ENCODE measurements at regions not wholly inside any gene's neighbourhood (a gene's known extent, or its start where the extent isn't known, plus 50 kb on each side); places are given as distances from the start of the nearest gene placed in this dataset.
A peak's percentile ranks its signal among the peaks of the same experiment; 100 is the strongest.

- Histone ChIP-seq H3K4me1 (ENCODE audit: control insufficient read depth in 1 of 2, insufficient read depth in 2 of 2, low read length in 2 of 2) (no peaks in the 10 kb centered on the region), H3K27ac (ENCODE audit: low read depth, low read length) (no peak overlapping the region), H3K4me3 (ENCODE audit: low read depth in 1 of 2, low read length in 2 of 2) (no peak overlapping the region), H3K9ac (ENCODE audit: low read depth in 1 of 2, low read length in 2 of 2) (no peak overlapping the region), H3K9me3 (ENCODE audit: control insufficient read depth in 1 of 2, low read length in 2 of 2) (no peaks in the 10 kb centered on the region), H3K36me3 (ENCODE audit: control insufficient read depth in 1 of 2, insufficient read depth in 2 of 2, low read length in 2 of 2) (no peaks in the 10 kb centered on the region), H3K27me3 (ENCODE audit: control insufficient read depth in 1 of 2, insufficient read depth in 2 of 2, low read length in 2 of 2) (no peaks in the 10 kb centered on the region)
Measured at GRCh38 chr20:19090332-19090731, 122.1 kb upstream of the SLC24A3 start.

- Histone ChIP-seq H3K9me3 (ENCODE audit: control insufficient read depth in 1 of 2, low read length in 2 of 2) (no peaks in the 10 kb centered on the region), H3K4me3 (ENCODE audit: low read depth in 1 of 2, low read length in 2 of 2) (no peak overlapping the region), H3K27ac (ENCODE audit: low read depth, low read length) (no peak overlapping the region), H3K36me3 (ENCODE audit: control insufficient read depth in 1 of 2, insufficient read depth in 2 of 2, low read length in 2 of 2) (no peaks in the 10 kb centered on the region), H3K27me3 (ENCODE audit: control insufficient read depth in 1 of 2, insufficient read depth in 2 of 2, low read length in 2 of 2) (no peaks in the 10 kb centered on the region), H3K4me1 (ENCODE audit: control insufficient read depth in 1 of 2, insufficient read depth in 2 of 2, low read length in 2 of 2) (peaks cover 20 to 22% of the 10 kb centered on the region in 2 donors), H3K9ac (ENCODE audit: low read depth in 1 of 2, low read length in 2 of 2) (no peak overlapping the region)
Measured at GRCh38 chr20:19094959-19095541, 117.4 kb upstream of the SLC24A3 start.

- H3K4me3 ChIP-seq (ENCODE audit: low read depth in 1 of 2, low read length in 2 of 2) = no peak overlapping the region
- no peaks in the 10 kb centered on the region for H3K36me3 ChIP-seq (ENCODE audit: control insufficient read depth in 1 of 2, insufficient read depth in 2 of 2, low read length in 2 of 2)
- H3K27me3 ChIP-seq (ENCODE audit: control insufficient read depth in 1 of 2, insufficient read depth in 2 of 2, low read length in 2 of 2) = no peaks in the 10 kb centered on the region
- no peak overlapping the region for H3K9ac ChIP-seq (ENCODE audit: low read depth in 1 of 2, low read length in 2 of 2)
- no peak overlapping the region for H3K27ac ChIP-seq (ENCODE audit: low read depth, low read length)
- no peaks in the 10 kb centered on the region for H3K9me3 ChIP-seq (ENCODE audit: control insufficient read depth in 1 of 2, low read length in 2 of 2)
- H3K4me1 ChIP-seq (ENCODE audit: control insufficient read depth in 1 of 2, insufficient read depth in 2 of 2, low read length in 2 of 2) = peaks cover 27 to 29% of the 10 kb centered on the region in 2 donors
Measured at GRCh38 chr20:19095762-19096161, 116.7 kb upstream of the SLC24A3 start.

GRCh38 chr20:19096843-19097242 is 115.6 kb upstream of the SLC24A3 start:
- no peaks in the 10 kb centered on the region for H3K27me3 ChIP-seq (ENCODE audit: control insufficient read depth in 1 of 2, insufficient read depth in 2 of 2, low read length in 2 of 2)
- H3K4me1 ChIP-seq (ENCODE audit: control insufficient read depth in 1 of 2, insufficient read depth in 2 of 2, low read length in 2 of 2) = peaks cover 30 to 32% of the 10 kb centered on the region in 2 donors
- H3K9ac ChIP-seq (ENCODE audit: low read depth in 1 of 2, low read length in 2 of 2) = no peak overlapping the region
- no peaks in the 10 kb centered on the region for H3K36me3 ChIP-seq (ENCODE audit: control insufficient read depth in 1 of 2, insufficient read depth in 2 of 2, low read length in 2 of 2)
- H3K4me3 ChIP-seq (ENCODE audit: low read depth in 1 of 2, low read length in 2 of 2) = no peak overlapping the region
- H3K27ac ChIP-seq (ENCODE audit: low read depth, low read length) = no peak overlapping the region
- H3K9me3 ChIP-seq (ENCODE audit: control insufficient read depth in 1 of 2, low read length in 2 of 2) = no peaks in the 10 kb centered on the region

GRCh38 chr20:19098117-19098516 is 114.3 kb upstream of the SLC24A3 start:
- H3K36me3 ChIP-seq (ENCODE audit: control insufficient read depth in 1 of 2, insufficient read depth in 2 of 2, low read length in 2 of 2) = no peaks in the 10 kb centered on the region
- no peaks in the 10 kb centered on the region for H3K27me3 ChIP-seq (ENCODE audit: control insufficient read depth in 1 of 2, insufficient read depth in 2 of 2, low read length in 2 of 2)
- no peaks in the 10 kb centered on the region for H3K9me3 ChIP-seq (ENCODE audit: control insufficient read depth in 1 of 2, low read length in 2 of 2)
- peaks cover 30 to 32% of the 10 kb centered on the region in 2 donors for H3K4me1 ChIP-seq (ENCODE audit: control insufficient read depth in 1 of 2, insufficient read depth in 2 of 2, low read length in 2 of 2)
- no peak overlapping the region for H3K27ac ChIP-seq (ENCODE audit: low read depth, low read length)
- H3K4me3 ChIP-seq (ENCODE audit: low read depth in 1 of 2, low read length in 2 of 2) = no peak overlapping the region
- no peak overlapping the region for H3K9ac ChIP-seq (ENCODE audit: low read depth in 1 of 2, low read length in 2 of 2)

- peaks cover 30 to 32% of the 10 kb centered on the region in 2 donors for H3K4me1 ChIP-seq (ENCODE audit: control insufficient read depth in 1 of 2, insufficient read depth in 2 of 2, low read length in 2 of 2)
- peak overlapping the region in 1 of 2 donors; percentile 41 for H3K4me3 ChIP-seq (ENCODE audit: low read depth in 1 of 2, low read length in 2 of 2)
- no peaks in the 10 kb centered on the region for H3K36me3 ChIP-seq (ENCODE audit: control insufficient read depth in 1 of 2, insufficient read depth in 2 of 2, low read length in 2 of 2)
- peak overlapping the region in 1 of 2 donors; percentile 9 for H3K9ac ChIP-seq (ENCODE audit: low read depth in 1 of 2, low read length in 2 of 2)
- no peak overlapping the region for H3K27ac ChIP-seq (ENCODE audit: low read depth, low read length)
- H3K27me3 ChIP-seq (ENCODE audit: control insufficient read depth in 1 of 2, insufficient read depth in 2 of 2, low read length in 2 of 2) = no peaks in the 10 kb centered on the region
- no peaks in the 10 kb centered on the region for H3K9me3 ChIP-seq (ENCODE audit: control insufficient read depth in 1 of 2, low read length in 2 of 2)
Measured at GRCh38 chr20:19098806-19099578, 113.5 kb upstream of the SLC24A3 start.

- Histone ChIP-seq H3K4me1 (ENCODE audit: control insufficient read depth in 1 of 2, insufficient read depth in 2 of 2, low read length in 2 of 2) (peaks cover 30 to 32% of the 10 kb centered on the region in 2 donors), H3K4me3 (ENCODE audit: low read depth in 1 of 2, low read length in 2 of 2) (no peak overlapping the region), H3K9ac (ENCODE audit: low read depth in 1 of 2, low read length in 2 of 2) (no peak overlapping the region), H3K9me3 (ENCODE audit: control insufficient read depth in 1 of 2, low read length in 2 of 2) (no peaks in the 10 kb centered on the region), H3K27ac (ENCODE audit: low read depth, low read length) (no peak overlapping the region), H3K27me3 (ENCODE audit: control insufficient read depth in 1 of 2, insufficient read depth in 2 of 2, low read length in 2 of 2) (no peaks in the 10 kb centered on the region), H3K36me3 (ENCODE audit: control insufficient read depth in 1 of 2, insufficient read depth in 2 of 2, low read length in 2 of 2) (no peaks in the 10 kb centered on the region)
Measured at GRCh38 chr20:19099596-19100545, 112.6 kb upstream of the SLC24A3 start.

- Histone ChIP-seq H3K4me3 (ENCODE audit: low read depth in 1 of 2, low read length in 2 of 2) (no peak overlapping the region), H3K36me3 (ENCODE audit: control insufficient read depth in 1 of 2, insufficient read depth in 2 of 2, low read length in 2 of 2) (no peaks in the 10 kb centered on the region), H3K27me3 (ENCODE audit: control insufficient read depth in 1 of 2, insufficient read depth in 2 of 2, low read length in 2 of 2) (no peaks in the 10 kb centered on the region), H3K9me3 (ENCODE audit: control insufficient read depth in 1 of 2, low read length in 2 of 2) (no peaks in the 10 kb centered on the region), H3K9ac (ENCODE audit: low read depth in 1 of 2, low read length in 2 of 2) (no peak overlapping the region), H3K27ac (ENCODE audit: low read depth, low read length) (no peak overlapping the region), H3K4me1 (ENCODE audit: control insufficient read depth in 1 of 2, insufficient read depth in 2 of 2, low read length in 2 of 2) (peaks cover 30 to 32% of the 10 kb centered on the region in 2 donors)
Measured at GRCh38 chr20:19100975-19101374, 111.5 kb upstream of the SLC24A3 start.

- H3K36me3 ChIP-seq (ENCODE audit: control insufficient read depth in 1 of 2, insufficient read depth in 2 of 2, low read length in 2 of 2) = no peaks in the 10 kb centered on the region
- H3K27ac ChIP-seq (ENCODE audit: low read depth, low read length) = no peak overlapping the region
- H3K4me1 ChIP-seq (ENCODE audit: control insufficient read depth in 1 of 2, insufficient read depth in 2 of 2, low read length in 2 of 2) = peaks cover 15 to 17% of the 10 kb centered on the region in 2 donors
- H3K9ac ChIP-seq (ENCODE audit: low read depth in 1 of 2, low read length in 2 of 2) = no peak overlapping the region
- no peak overlapping the region for H3K4me3 ChIP-seq (ENCODE audit: low read depth in 1 of 2, low read length in 2 of 2)
- H3K27me3 ChIP-seq (ENCODE audit: control insufficient read depth in 1 of 2, insufficient read depth in 2 of 2, low read length in 2 of 2) = no peaks in the 10 kb centered on the region
- no peaks in the 10 kb centered on the region for H3K9me3 ChIP-seq (ENCODE audit: control insufficient read depth in 1 of 2, low read length in 2 of 2)
Measured at GRCh38 chr20:19104186-19104585, 108.3 kb upstream of the SLC24A3 start.

GRCh38 chr20:19108155-19108554 is 104.3 kb upstream of the SLC24A3 start:
- no peak overlapping the region for H3K4me3 ChIP-seq (ENCODE audit: low read depth in 1 of 2, low read length in 2 of 2)
- no peak overlapping the region for H3K27ac ChIP-seq (ENCODE audit: low read depth, low read length)
- H3K9me3 ChIP-seq (ENCODE audit: control insufficient read depth in 1 of 2, low read length in 2 of 2) = no peaks in the 10 kb centered on the region
- H3K27me3 ChIP-seq (ENCODE audit: control insufficient read depth in 1 of 2, insufficient read depth in 2 of 2, low read length in 2 of 2) = no peaks in the 10 kb centered on the region
- no peaks in the 10 kb centered on the region for H3K36me3 ChIP-seq (ENCODE audit: control insufficient read depth in 1 of 2, insufficient read depth in 2 of 2, low read length in 2 of 2)
- H3K9ac ChIP-seq (ENCODE audit: low read depth in 1 of 2, low read length in 2 of 2) = no peak overlapping the region
- no peaks in the 10 kb centered on the region for H3K4me1 ChIP-seq (ENCODE audit: control insufficient read depth in 1 of 2, insufficient read depth in 2 of 2, low read length in 2 of 2)
